Upper lobe of right lung (tissue), 1 donor: ENCODE measurements at regions not wholly inside any gene's neighbourhood (a gene's known extent, or its start where the extent isn't known, plus 50 kb on each side); places are given as distances from the start of the nearest gene placed in this dataset.
"Not testable (repeated sequence)": the region's sequence is repeated elsewhere in the genome, so short reads cannot be mapped to it uniquely, and the experiment has no call there.

ENCODE experiments used
- ATAC-seq: fragments of 200-7000 bp; cut with Tn5 transposase; one replicate; pipeline ENCODE4 v1.9.1; 2020; ENCODE audit warnings: mild to moderate bottlenecking, moderate library complexity
- DNase-seq: peaks from one replicate; pipeline ENCODE4 v3.0.0-alpha.2; 2020
- H3K27ac ChIP-seq: fragments of 200-600 bp; one replicate; pipeline ENCODE4 v1.8.0; 2022
- H3K27me3 ChIP-seq: fragments of 200-600 bp; one replicate; pipeline ENCODE4 v1.8.0; 2022; ENCODE audit warnings: mild to moderate bottlenecking
- H3K36me3 ChIP-seq: fragments of 200-600 bp; one replicate; pipeline ENCODE4 v1.8.0; 2022
- H3K4me1 ChIP-seq: fragments of 200-600 bp; one replicate; pipeline ENCODE4 v1.8.0; 2022
- H3K4me3 ChIP-seq: fragments of 200-600 bp; one replicate; pipeline ENCODE4 v1.8.0; 2022; ENCODE audit warnings: mild to moderate bottlenecking
- H3K9me3 ChIP-seq: fragments of 200-600 bp; one replicate; pipeline ENCODE4 v1.8.0; 2022
- intact Hi-C: fragments of 100-400 bp; cut with DNase I; formaldehyde crosslinking; loops from one replicate; pipeline ENCODE4 v1.11.0; 2022
- TF ChIP-seq, protein P1 (sequence below): fragments of 200-600 bp; IDR thresholded peaks from one replicate; pipeline ENCODE4 v1.8.0; 2022; ENCODE audit warnings: antibody characterized with exemption
- donor health status: DM: no; HTN: yes; CAD: no; lungs with severe emphysema.

GRCh38 chr7:91355695-91356435 is 91.6 kb downstream of the FZD1 start:
- TF ChIP-seq, protein P1, sequence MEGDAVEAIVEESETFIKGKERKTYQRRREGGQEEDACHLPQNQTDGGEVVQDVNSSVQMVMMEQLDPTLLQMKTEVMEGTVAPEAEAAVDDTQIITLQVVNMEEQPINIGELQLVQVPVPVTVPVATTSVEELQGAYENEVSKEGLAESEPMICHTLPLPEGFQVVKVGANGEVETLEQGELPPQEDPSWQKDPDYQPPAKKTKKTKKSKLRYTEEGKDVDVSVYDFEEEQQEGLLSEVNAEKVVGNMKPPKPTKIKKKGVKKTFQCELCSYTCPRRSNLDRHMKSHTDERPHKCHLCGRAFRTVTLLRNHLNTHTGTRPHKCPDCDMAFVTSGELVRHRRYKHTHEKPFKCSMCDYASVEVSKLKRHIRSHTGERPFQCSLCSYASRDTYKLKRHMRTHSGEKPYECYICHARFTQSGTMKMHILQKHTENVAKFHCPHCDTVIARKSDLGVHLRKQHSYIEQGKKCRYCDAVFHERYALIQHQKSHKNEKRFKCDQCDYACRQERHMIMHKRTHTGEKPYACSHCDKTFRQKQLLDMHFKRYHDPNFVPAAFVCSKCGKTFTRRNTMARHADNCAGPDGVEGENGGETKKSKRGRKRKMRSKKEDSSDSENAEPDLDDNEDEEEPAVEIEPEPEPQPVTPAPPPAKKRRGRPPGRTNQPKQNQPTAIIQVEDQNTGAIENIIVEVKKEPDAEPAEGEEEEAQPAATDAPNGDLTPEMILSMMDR = no peak
- H3K27me3 ChIP-seq = no peaks in the 10 kb centered on the region
- H3K36me3 ChIP-seq = no peaks in the 10 kb centered on the region
- no peak overlapping the region for H3K4me3 ChIP-seq
- DNase-seq = no peak
- no peak overlapping the region for H3K27ac ChIP-seq
- ATAC-seq = no peak
- intact Hi-C loops = no loop called here
- no peaks in the 10 kb centered on the region for H3K9me3 ChIP-seq
- no peaks in the 10 kb centered on the region for H3K4me1 ChIP-seq

DNA sequence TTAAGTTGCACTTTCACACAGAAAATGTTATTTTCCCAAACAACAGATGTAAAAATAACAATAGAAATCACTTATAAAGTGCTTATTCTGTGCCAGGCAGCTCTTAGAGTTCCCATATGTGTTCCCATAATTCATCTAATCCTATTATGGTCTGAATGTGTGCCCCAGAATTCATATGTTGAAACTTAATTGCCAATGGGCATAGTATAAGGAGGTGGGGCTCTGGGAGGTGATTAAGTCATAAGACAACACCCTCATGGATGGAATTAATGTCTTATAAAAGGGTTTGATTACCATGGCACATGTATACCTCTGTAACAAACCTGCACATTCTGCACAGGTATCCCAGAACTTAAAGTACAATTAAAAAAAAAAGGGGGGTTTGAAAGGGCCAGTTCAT is 92.7 kb downstream of the FZD1 start:
- H3K9me3 ChIP-seq = no peaks in the 10 kb centered on the region
- no peak overlapping the region for H3K4me3 ChIP-seq
- no peaks in the 10 kb centered on the region for H3K27me3 ChIP-seq
- TF ChIP-seq, protein P1 = no peak
- H3K27ac ChIP-seq = no peak overlapping the region
- no peak for ATAC-seq
- DNase-seq = no peak
- no peaks in the 10 kb centered on the region for H3K36me3 ChIP-seq
- intact Hi-C loops = no loop called here
- no peaks in the 10 kb centered on the region for H3K4me1 ChIP-seq

DNA sequence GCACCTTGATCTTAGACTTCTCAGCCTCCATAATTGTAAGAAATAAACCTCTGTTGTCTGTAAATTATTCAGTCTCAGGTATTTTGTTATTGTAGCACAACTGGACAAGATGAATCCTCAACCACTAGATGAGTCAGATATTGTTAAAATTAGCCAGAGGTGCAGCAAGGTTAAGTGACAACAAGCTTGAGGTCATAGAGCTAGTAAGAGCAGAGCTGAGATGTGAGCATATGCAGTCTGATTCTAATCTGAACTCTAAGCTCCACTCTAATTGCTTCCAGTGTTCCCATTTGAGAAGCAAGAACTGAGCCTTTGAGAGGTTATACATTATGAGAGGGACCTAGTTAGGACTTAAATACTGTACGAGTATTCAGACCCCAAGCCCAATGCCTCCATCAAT is 93.1 kb downstream of the FZD1 start:
- Histone ChIP-seq H3K36me3 (no peaks in the 10 kb centered on the region), H3K4me1 (no peaks in the 10 kb centered on the region), H3K4me3 (no peak overlapping the region), H3K27ac (no peak overlapping the region), H3K27me3 (no peaks in the 10 kb centered on the region), H3K9me3 (no peaks in the 10 kb centered on the region)
- no peak for ATAC-seq
- TF ChIP-seq, protein P1 = no peak
- DNase-seq = no peak
- intact Hi-C loops = no loop called here

- H3K4me3 ChIP-seq = no peak overlapping the region
- DNase-seq (no peak), ATAC-seq (no peak)
- H3K27me3 ChIP-seq = no peaks in the 10 kb centered on the region
- TF ChIP-seq, protein P1 = no peak
- no peak overlapping the region for H3K27ac ChIP-seq
- intact Hi-C loops = no loop called here
- H3K9me3 ChIP-seq = no peaks in the 10 kb centered on the region
- H3K4me1 ChIP-seq = no peaks in the 10 kb centered on the region
- no peaks in the 10 kb centered on the region for H3K36me3 ChIP-seq
These were observed 93.7 kb downstream of the FZD1 start for GRCh38 chr7:91357901-91358300.

- intact Hi-C loops = no loop called here
- no peaks in the 10 kb centered on the region for H3K4me1 ChIP-seq
- DNase-seq (no peak), ATAC-seq (no peak)
- no peaks in the 10 kb centered on the region for H3K9me3 ChIP-seq
- H3K27ac ChIP-seq = no peak overlapping the region
- H3K27me3 ChIP-seq = no peaks in the 10 kb centered on the region
- H3K4me3 ChIP-seq = no peak overlapping the region
- no peaks in the 10 kb centered on the region for H3K36me3 ChIP-seq
- TF ChIP-seq, protein P1 = no peak
These were observed 94.1 kb downstream of the FZD1 start for GRCh38 chr7:91358303-91358702.

DNA sequence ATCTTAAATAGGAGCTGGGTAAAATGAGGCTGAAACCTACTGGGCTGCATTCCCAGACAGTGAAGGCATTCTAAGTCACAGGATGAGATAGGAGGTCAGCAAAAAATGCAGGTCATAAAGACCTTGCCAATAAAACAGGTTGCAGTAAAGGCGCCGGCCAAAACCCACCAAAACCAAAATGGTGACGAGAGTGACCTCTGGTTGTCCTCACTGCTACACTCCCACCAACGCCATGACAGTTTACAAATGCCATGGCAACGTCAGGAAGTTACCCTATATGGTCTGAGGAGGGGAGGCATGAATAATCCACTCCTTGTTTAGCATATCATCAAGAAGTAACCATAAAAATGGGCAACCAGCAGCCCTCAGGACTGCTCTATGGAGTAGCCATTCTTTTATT is 100.9 kb downstream of the FZD1 start:
- intact Hi-C loops, H3K4me1 ChIP-seq, ATAC-seq, H3K27me3 ChIP-seq, H3K36me3 ChIP-seq, H3K4me3 ChIP-seq, DNase-seq, H3K27ac ChIP-seq, H3K9me3 ChIP-seq: not testable (repeated sequence)
